ENCODE measurements at regions not wholly inside any gene's neighbourhood (a gene's known extent, or its start where the extent isn't known, plus 50 kb on each side); places are given as distances from the start of the nearest gene placed in this dataset.
"Not testable (repeated sequence)": the region's sequence is repeated elsewhere in the genome, so short reads cannot be mapped to it uniquely, and the experiment has no call there.

GRCh38 chr7:149584009-149584408, 86.4 kb upstream of the ZNF746 start:
- Histone ChIP-seq H3K9me3 (ENCODE audit: insufficient read depth, low read length, severe bottlenecking) (peaks cover 16% of the 10 kb centered on the region), H3K36me3 (ENCODE audit: insufficient read depth, low read length) (peaks cover 97% of the 10 kb centered on the region), H3K79me2 (ENCODE audit: insufficient read depth, low read length) (peaks cover 3% of the 10 kb centered on the region; the same call in 1 of the 2 replicates), H3K4me1 (ENCODE audit: insufficient read depth, low read length) (no peaks in the 10 kb centered on the region), H4K20me1 (ENCODE audit: insufficient read depth, low read length) (no peaks in the 10 kb centered on the region), H3K4me2 (ENCODE audit: insufficient read depth, low read length) (no peak overlapping the region), H3K27me3 (ENCODE audit: insufficient read depth, low read length, poor library complexity) (no peaks in the 10 kb centered on the region), H3K27ac (ENCODE audit: low read length) (no peak overlapping the region), H2AFZ (ENCODE audit: low read depth, low read length) (no peak overlapping the region), H3K4me3 (ENCODE audit: low read depth in 1 of 2, low read length in 2 of 2) (no peak overlapping the region), H3K9ac (ENCODE audit: low read depth, low read length) (no peak overlapping the region)
- ATAC-seq (ENCODE audit: insufficient read depth, low read depth) (no peak), DNase-seq (no peak)
- no peak for TF ChIP-seq EZH2 (IDR thresholded peaks at IDR 0.05; ENCODE audit: borderline replicate concordance, low read depth, low read length, severe bottlenecking)

- Histone ChIP-seq H3K27ac (ENCODE audit: low read length) (no peak overlapping the region), H3K27me3 (ENCODE audit: insufficient read depth, low read length, poor library complexity) (no peaks in the 10 kb centered on the region), H3K4me2 (ENCODE audit: insufficient read depth, low read length) (no peak overlapping the region), H3K9ac (ENCODE audit: low read depth, low read length) (no peak overlapping the region), H3K4me3 (ENCODE audit: low read depth in 1 of 2, low read length in 2 of 2) (no peak overlapping the region), H3K9me3 (ENCODE audit: insufficient read depth, low read length, severe bottlenecking) (peaks cover 18% of the 10 kb centered on the region), H3K36me3 (ENCODE audit: insufficient read depth, low read length) (peaks cover 64% of the 10 kb centered on the region), H4K20me1 (ENCODE audit: insufficient read depth, low read length) (no peaks in the 10 kb centered on the region), H3K79me2 (ENCODE audit: insufficient read depth, low read length) (no peaks in the 10 kb centered on the region; the same call in 1 of the 2 replicates), H3K4me1 (ENCODE audit: insufficient read depth, low read length) (no peaks in the 10 kb centered on the region), H2AFZ (ENCODE audit: low read depth, low read length) (no peak overlapping the region)
- ATAC-seq (ENCODE audit: insufficient read depth, low read depth) (no peak), DNase-seq (no peak)
- TF ChIP-seq, protein P1, sequence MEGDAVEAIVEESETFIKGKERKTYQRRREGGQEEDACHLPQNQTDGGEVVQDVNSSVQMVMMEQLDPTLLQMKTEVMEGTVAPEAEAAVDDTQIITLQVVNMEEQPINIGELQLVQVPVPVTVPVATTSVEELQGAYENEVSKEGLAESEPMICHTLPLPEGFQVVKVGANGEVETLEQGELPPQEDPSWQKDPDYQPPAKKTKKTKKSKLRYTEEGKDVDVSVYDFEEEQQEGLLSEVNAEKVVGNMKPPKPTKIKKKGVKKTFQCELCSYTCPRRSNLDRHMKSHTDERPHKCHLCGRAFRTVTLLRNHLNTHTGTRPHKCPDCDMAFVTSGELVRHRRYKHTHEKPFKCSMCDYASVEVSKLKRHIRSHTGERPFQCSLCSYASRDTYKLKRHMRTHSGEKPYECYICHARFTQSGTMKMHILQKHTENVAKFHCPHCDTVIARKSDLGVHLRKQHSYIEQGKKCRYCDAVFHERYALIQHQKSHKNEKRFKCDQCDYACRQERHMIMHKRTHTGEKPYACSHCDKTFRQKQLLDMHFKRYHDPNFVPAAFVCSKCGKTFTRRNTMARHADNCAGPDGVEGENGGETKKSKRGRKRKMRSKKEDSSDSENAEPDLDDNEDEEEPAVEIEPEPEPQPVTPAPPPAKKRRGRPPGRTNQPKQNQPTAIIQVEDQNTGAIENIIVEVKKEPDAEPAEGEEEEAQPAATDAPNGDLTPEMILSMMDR (IDR thresholded peaks at IDR 0.05; ENCODE audit: borderline replicate concordance, extremely low read depth, low read length, poor library complexity, severe bottlenecking) = no peak
- no peak for TF ChIP-seq EZH2 (IDR thresholded peaks at IDR 0.05; ENCODE audit: borderline replicate concordance, low read depth, low read length, severe bottlenecking)
Observed at GRCh38 chr7:149580328-149580727, 82.7 kb upstream of the ZNF746 start.

DNA sequence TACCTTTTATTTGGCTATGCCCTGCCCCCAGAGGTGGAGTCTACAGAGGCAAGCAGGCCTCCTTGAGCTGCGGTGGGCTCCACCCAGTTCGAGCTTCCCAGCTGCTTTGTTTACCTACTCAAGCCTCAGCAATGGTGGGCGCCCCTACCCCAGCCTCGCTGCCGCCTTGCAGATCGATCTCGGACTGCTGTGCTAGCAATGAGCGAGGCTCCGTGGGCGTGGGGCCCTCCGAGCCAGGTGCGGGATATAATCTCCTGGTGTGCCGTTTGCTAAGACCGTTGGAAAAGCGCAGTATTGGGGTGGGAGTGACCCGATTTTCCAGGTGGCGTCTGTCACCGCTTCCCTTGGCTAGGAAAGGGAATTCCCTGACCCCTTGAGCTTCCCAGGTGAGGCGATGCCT, 81.8 kb upstream of the ZNF746 start:
- not testable (repeated sequence) for H3K4me2 ChIP-seq (ENCODE audit: insufficient read depth, low read length); H3K4me3 ChIP-seq (ENCODE audit: low read depth in 1 of 2, low read length in 2 of 2); H3K9ac ChIP-seq (ENCODE audit: low read depth, low read length); H3K79me2 ChIP-seq (ENCODE audit: insufficient read depth, low read length); H3K4me1 ChIP-seq (ENCODE audit: insufficient read depth, low read length); ATAC-seq (ENCODE audit: insufficient read depth, low read depth); DNase-seq; H2AFZ ChIP-seq (ENCODE audit: low read depth, low read length); H3K27ac ChIP-seq (ENCODE audit: low read length); H4K20me1 ChIP-seq (ENCODE audit: insufficient read depth, low read length); H3K27me3 ChIP-seq (ENCODE audit: insufficient read depth, low read length, poor library complexity)
- peaks cover 18% of the 10 kb centered on the region for H3K9me3 ChIP-seq (ENCODE audit: insufficient read depth, low read length, severe bottlenecking)
- peaks cover 55% of the 10 kb centered on the region for H3K36me3 ChIP-seq (ENCODE audit: insufficient read depth, low read length)

DNA sequence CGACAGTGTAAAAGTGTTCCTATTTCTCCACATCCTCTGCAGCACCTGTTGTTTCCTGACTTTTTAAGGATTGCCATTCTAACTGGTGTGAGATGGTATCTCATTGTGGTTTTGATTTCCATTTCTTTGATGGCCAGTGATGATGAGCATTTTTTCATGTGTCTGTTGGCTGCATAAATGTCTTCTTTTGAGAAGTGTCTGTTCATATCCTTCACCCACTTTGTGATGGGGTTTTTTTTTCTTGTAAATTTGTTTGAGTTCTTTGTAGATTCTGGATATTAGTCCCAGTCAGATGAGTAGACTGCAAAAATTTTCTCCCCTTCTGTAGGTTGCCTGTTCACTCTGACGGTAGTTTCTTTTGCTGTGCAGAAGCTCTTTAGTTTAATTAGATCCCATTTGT, 76.8 kb upstream of the ZNF746 start:
- ATAC-seq (ENCODE audit: insufficient read depth, low read depth); H3K9ac ChIP-seq (ENCODE audit: low read depth, low read length); H4K20me1 ChIP-seq (ENCODE audit: insufficient read depth, low read length); H3K4me1 ChIP-seq (ENCODE audit: insufficient read depth, low read length); H3K27ac ChIP-seq (ENCODE audit: low read length); DNase-seq; H2AFZ ChIP-seq (ENCODE audit: low read depth, low read length); H3K4me3 ChIP-seq (ENCODE audit: low read depth in 1 of 2, low read length in 2 of 2); H3K4me2 ChIP-seq (ENCODE audit: insufficient read depth, low read length); H3K27me3 ChIP-seq (ENCODE audit: insufficient read depth, low read length, poor library complexity): not testable (repeated sequence)
- H3K36me3 ChIP-seq (ENCODE audit: insufficient read depth, low read length) = peaks cover 23% of the 10 kb centered on the region
- peaks cover 15% of the 10 kb centered on the region for H3K79me2 ChIP-seq (ENCODE audit: insufficient read depth, low read length)
- peaks cover 21% of the 10 kb centered on the region for H3K9me3 ChIP-seq (ENCODE audit: insufficient read depth, low read length, severe bottlenecking)

- DNase-seq (no peak), ATAC-seq (ENCODE audit: insufficient read depth, low read depth) (no peak)
- no peak overlapping the region for H2AFZ ChIP-seq (ENCODE audit: low read depth, low read length)
- H3K9ac ChIP-seq (ENCODE audit: low read depth, low read length) = no peak overlapping the region
- TF ChIP-seq EZH2 (IDR thresholded peaks at IDR 0.05; ENCODE audit: borderline replicate concordance, low read depth, low read length, severe bottlenecking) = no peak
- H3K27ac ChIP-seq (ENCODE audit: low read length) = no peak overlapping the region
- H3K4me3 ChIP-seq (ENCODE audit: low read depth in 1 of 2, low read length in 2 of 2) = no peak overlapping the region
- H3K79me2 ChIP-seq (ENCODE audit: insufficient read depth, low read length) = peaks cover 21% of the 10 kb centered on the region
- H3K4me2 ChIP-seq (ENCODE audit: insufficient read depth, low read length) = no peak overlapping the region
- no peaks in the 10 kb centered on the region for H3K27me3 ChIP-seq (ENCODE audit: insufficient read depth, low read length, poor library complexity)
- peaks cover 21% of the 10 kb centered on the region for H3K36me3 ChIP-seq (ENCODE audit: insufficient read depth, low read length)
- H4K20me1 ChIP-seq (ENCODE audit: insufficient read depth, low read length) = no peaks in the 10 kb centered on the region
- peaks cover 21% of the 10 kb centered on the region for H3K9me3 ChIP-seq (ENCODE audit: insufficient read depth, low read length, severe bottlenecking)
- no peaks in the 10 kb centered on the region for H3K4me1 ChIP-seq (ENCODE audit: insufficient read depth, low read length)
Observed at GRCh38 chr7:149573519-149573918, 75.9 kb upstream of the ZNF746 start.

DNA sequence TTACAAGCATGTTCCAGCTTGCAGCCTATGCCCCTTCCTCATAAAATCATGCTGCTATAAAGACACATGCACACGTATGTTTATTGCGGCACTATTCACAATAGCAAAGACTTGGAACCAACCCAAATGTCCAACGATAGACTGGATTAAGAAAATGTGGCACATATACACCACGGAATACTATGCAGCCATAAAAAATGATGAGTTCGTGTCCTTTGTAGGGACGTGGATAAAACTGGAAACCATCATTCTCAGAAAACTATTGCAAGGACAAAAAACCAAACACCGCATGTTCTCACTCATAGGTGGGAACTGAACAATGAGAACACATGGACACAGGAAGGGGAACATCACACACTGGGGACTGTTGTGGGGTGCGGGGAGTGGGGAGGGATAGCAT, 75.3 kb upstream of the ZNF746 start:
- not testable (repeated sequence) for H2AFZ ChIP-seq (ENCODE audit: low read depth, low read length); H4K20me1 ChIP-seq (ENCODE audit: insufficient read depth, low read length); H3K27me3 ChIP-seq (ENCODE audit: insufficient read depth, low read length, poor library complexity); H3K27ac ChIP-seq (ENCODE audit: low read length); H3K9ac ChIP-seq (ENCODE audit: low read depth, low read length); H3K4me3 ChIP-seq (ENCODE audit: low read depth in 1 of 2, low read length in 2 of 2); H3K4me2 ChIP-seq (ENCODE audit: insufficient read depth, low read length); DNase-seq; ATAC-seq (ENCODE audit: insufficient read depth, low read depth); H3K4me1 ChIP-seq (ENCODE audit: insufficient read depth, low read length)
- peaks cover 21% of the 10 kb centered on the region for H3K9me3 ChIP-seq (ENCODE audit: insufficient read depth, low read length, severe bottlenecking)
- H3K36me3 ChIP-seq (ENCODE audit: insufficient read depth, low read length) = peaks cover 27% of the 10 kb centered on the region
- H3K79me2 ChIP-seq (ENCODE audit: insufficient read depth, low read length) = peaks cover 25% of the 10 kb centered on the region

Measured in DND-41 (cell line).